ENCODE measurements at regions not wholly inside any gene's neighbourhood (a gene's known extent, or its start where the extent isn't known, plus 50 kb on each side); places are given as distances from the start of the nearest gene placed in this dataset.

DNA sequence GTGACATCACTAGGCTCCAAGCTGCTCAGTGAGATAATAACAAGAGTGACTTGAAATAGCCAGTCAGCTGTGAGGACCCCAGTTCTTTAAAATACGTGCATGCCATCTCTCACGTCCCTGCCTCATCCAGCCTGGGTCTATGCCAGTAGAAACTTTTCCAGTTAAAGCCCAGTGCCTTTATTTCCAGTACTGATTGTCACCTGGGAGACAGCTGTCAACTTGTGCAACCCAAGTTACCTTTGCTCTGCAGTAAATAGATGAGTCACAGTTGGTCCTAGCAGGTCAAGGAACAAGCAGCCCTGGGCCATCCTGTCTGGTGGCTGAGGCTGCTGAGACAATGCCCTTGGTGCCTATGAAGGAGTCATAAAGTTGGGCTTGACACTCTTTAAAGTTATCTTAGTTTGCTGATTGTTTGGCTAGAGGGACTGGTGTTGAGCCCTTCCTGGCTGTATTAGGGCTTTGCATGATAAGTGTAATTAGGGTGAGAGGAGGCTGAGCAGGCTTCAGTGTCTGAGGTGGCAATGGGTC is 228.7 kb downstream of the LACC1 start:
- DNase-seq (ENCODE audit: low read depth) = no peak
- peaks cover 6% of the 10 kb centered on the region for H3K27me3 ChIP-seq (ENCODE audit: control insufficient read depth, insufficient read depth, low read length)
- TF ChIP-seq, protein P1, sequence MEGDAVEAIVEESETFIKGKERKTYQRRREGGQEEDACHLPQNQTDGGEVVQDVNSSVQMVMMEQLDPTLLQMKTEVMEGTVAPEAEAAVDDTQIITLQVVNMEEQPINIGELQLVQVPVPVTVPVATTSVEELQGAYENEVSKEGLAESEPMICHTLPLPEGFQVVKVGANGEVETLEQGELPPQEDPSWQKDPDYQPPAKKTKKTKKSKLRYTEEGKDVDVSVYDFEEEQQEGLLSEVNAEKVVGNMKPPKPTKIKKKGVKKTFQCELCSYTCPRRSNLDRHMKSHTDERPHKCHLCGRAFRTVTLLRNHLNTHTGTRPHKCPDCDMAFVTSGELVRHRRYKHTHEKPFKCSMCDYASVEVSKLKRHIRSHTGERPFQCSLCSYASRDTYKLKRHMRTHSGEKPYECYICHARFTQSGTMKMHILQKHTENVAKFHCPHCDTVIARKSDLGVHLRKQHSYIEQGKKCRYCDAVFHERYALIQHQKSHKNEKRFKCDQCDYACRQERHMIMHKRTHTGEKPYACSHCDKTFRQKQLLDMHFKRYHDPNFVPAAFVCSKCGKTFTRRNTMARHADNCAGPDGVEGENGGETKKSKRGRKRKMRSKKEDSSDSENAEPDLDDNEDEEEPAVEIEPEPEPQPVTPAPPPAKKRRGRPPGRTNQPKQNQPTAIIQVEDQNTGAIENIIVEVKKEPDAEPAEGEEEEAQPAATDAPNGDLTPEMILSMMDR (IDR thresholded peaks at IDR 0.05; ENCODE audit: insufficient read depth, low read depth, low read length) = no peak
- POLR2A ChIA-PET = no interaction called here
- no peaks in the 10 kb centered on the region for H3K36me3 ChIP-seq (ENCODE audit: control insufficient read depth, insufficient read depth, low read length)
- no peak overlapping the region for H3K4me3 ChIP-seq (ENCODE audit: low read depth, low read length)
- CTCF ChIA-PET = no interaction called here

DNA sequence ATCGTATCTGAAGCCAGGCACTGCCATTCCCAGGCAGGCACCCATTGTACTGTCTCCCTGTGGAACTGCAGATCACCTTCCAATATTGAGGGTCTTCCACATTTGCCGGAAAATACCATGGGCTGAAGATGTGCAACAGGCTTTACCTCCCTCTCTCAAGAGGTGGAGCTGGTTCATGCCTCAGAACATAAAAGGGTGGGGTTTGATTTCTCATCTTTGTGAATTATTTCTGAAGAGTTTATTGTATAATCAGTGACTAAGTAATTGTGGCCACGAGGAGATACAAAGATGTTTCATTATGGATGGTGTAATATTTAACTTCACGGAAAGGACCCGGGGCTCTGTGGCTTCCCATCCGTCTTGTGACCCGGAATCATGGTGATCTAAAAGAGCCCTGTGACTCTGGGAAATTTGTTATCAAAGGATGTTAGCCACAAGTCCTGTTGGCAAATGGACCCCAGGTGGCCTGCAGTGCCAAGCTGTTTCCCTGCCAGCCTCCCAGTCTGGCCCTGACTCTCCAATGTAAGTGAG is 230.5 kb downstream of the LACC1 start:
- ChIA-PET CTCF (no interaction called here), POLR2A (no interaction called here)
- no peak overlapping the region for H3K4me3 ChIP-seq (ENCODE audit: low read depth, low read length)
- H3K27me3 ChIP-seq (ENCODE audit: control insufficient read depth, insufficient read depth, low read length) = peaks cover 4% of the 10 kb centered on the region
- no peaks in the 10 kb centered on the region for H3K36me3 ChIP-seq (ENCODE audit: control insufficient read depth, insufficient read depth, low read length)
- TF ChIP-seq, protein P1 (IDR thresholded peaks at IDR 0.05; ENCODE audit: insufficient read depth, low read depth, low read length) = no peak
- DNase-seq (ENCODE audit: low read depth) = no peak

DNA sequence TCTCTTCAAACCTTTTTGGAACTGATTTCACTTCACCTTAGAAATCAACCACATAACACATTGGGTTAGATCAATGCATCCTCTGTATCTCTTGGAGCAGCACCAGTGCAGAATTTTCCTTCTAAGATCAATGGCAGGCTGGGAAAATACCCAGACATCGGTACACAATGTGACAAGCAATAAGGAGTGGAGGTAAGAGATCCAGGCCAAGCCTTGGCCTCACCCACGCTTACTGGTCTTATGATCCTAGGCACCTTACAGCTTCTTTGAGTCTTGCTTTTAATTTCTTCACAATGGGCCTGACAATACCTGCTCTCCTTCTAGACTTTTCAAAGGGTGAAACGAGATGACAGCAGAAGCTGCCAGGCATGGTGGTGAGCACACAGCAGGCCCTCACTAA is 232.0 kb downstream of the LACC1 start:
- TF ChIP-seq, protein P1 (IDR thresholded peaks at IDR 0.05; ENCODE audit: insufficient read depth, low read depth, low read length) = no peak
- Histone ChIP-seq H3K36me3 (ENCODE audit: control insufficient read depth, insufficient read depth, low read length) (no peaks in the 10 kb centered on the region), H3K27me3 (ENCODE audit: control insufficient read depth, insufficient read depth, low read length) (peaks cover 2% of the 10 kb centered on the region; the same call in 1 of the 2 replicates), H3K4me3 (ENCODE audit: low read depth, low read length) (no peak overlapping the region)
- CTCF ChIA-PET = no interaction called here
- no peak for DNase-seq (ENCODE audit: low read depth)
- POLR2A ChIA-PET = no interaction called here

DNA sequence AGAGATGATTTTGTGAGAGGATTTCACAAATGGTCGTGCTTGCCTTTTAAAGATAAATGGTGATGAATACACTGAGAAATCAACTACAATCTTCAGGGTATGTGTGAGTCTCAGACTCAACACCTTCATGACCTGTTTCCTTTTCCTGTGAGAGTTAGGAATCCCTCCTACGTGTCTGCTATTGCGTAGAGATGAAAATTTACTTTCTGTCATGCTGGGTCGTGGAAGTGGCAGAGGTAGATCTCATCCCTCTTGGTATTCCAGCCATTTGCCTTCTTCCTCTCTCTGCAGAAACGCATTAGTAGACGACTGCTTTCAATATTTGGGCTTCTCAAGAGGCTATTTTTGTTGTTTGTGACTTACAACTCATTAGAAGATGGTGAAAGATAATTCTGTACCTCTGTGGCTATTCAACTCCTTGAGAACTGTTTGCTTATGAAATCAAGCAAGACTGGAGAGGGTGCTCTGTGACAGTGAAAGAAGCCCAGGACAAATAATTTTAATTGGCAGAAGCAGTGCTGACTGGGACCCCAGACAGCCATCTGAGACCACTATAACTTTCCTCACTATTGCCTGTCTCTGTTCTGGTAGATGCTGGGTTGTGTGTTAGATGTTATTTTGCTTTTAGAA is 233.1 kb downstream of the LACC1 start:
- no peaks in the 10 kb centered on the region for H3K36me3 ChIP-seq (ENCODE audit: control insufficient read depth, insufficient read depth, low read length)
- CTCF ChIA-PET = no interaction called here

More for the DNA sequence above, 233.1 kb downstream of the LACC1 start:
- Histone ChIP-seq H3K27me3 (ENCODE audit: control insufficient read depth, insufficient read depth, low read length) (no peaks in the 10 kb centered on the region; the same call in 1 of the 2 replicates), H3K4me3 (ENCODE audit: low read depth, low read length) (no peak overlapping the region)
- POLR2A ChIA-PET = no interaction called here
- no peak for DNase-seq (ENCODE audit: low read depth)
- TF ChIP-seq, protein P1 (IDR thresholded peaks at IDR 0.05; ENCODE audit: insufficient read depth, low read depth, low read length) = no peak

Data from BJ (cell line).